ENCODE measurements at regions not wholly inside any gene's neighbourhood (a gene's known extent, or its start where the extent isn't known, plus 50 kb on each side); places are given as distances from the start of the nearest gene placed in this dataset.

- DNase-seq (ENCODE audit: low read depth): no peak
Measured at GRCh38 chr18:42137693-42138375, 182.8 kb downstream of the PIK3C3 start.

DNA sequence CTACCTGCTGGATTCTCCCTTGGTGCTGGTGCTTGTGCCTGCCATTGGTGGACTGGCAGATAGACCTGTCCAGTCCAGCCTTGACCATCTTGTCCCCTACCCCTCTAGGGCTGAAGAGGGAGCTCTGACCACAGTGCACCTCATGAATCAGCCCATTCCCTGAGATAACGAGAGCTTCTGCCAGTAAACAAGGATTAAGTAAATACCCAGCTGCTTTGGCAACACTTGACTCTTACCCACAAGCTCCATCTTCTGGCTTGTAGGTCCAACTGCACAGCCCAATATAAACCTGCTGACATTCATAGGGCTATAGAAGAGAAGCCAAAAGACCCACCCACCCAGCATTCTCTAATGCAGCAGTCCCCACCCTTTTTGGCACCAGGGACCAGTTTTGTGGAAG is 186.4 kb downstream of the PIK3C3 start:
- DNase-seq (ENCODE audit: low read depth): no peak

DNA sequence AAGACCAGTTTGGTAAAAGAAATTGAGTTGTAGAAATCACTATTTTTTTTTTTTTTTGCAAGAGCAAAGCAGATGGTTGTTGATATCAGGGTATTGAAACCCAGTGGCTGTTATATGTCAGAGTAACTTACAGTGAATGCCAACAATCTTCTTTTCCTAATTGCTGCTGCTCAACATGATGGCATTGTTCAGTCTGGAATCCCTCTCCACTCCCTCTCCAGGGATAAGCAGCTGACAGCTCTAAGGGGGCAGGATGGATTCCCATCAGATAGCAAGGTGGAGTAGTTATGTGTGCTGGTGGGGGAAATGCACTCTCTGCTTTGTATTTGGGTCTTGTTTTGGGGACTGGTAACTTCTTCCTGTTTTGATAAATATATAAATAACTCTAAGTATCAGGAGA is 200.0 kb downstream of the PIK3C3 start:
- DNase-seq (ENCODE audit: low read depth): no peak

- peak; percentile 2 for DNase-seq (ENCODE audit: low read depth)
Measured at GRCh38 chr18:42156281-42156680, 201.2 kb downstream of the PIK3C3 start.

GRCh38 chr18:42157420-42157819 is 202.4 kb downstream of the PIK3C3 start:
- no peak for DNase-seq (ENCODE audit: low read depth)

GRCh38 chr18:42157878-42158277 is 202.8 kb downstream of the PIK3C3 start:
- no peak for DNase-seq (ENCODE audit: low read depth)

- no peak for DNase-seq (ENCODE audit: low read depth)
Measured at GRCh38 chr18:42159146-42159545, 204.1 kb downstream of the PIK3C3 start.

DNA sequence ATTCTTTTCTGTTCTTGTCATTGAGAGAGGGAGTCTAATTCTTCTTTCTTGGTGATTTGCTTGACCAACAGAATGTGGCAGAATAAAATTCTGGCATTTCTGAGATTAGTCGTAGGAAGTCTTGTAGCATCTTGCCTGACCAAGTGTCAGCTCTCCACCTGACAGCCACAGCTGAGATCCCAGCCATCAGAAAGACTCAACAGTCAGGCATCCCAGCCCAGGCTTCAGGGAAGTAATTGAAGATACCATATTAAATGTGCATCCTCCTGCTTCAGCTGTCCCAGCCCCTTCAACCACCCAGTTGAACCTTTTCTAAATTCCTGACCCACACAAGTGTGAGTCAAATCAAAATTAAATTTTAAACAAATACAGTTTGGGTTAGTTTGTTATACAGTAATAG is 208.3 kb downstream of the PIK3C3 start:
- DNase-seq (ENCODE audit: low read depth): no peak

DNA sequence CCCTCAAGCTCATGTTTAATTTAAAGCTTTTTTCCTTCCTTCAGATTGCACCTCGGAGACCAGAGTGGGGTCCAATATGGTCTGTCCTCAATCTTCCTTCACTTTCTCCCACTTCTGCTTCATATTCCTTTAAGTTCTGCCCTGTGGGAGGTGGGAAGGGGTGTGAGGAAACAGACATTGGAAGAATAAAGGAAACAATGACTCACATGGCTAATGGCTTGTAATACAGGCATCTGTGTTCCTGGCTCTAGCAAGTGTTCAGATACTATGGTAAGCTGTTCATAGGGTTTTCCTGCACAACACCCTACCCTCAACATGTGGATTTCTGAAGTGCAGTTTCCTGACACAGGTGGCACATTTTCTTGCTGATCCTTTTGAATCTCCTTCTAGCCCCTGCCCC is 209.5 kb downstream of the PIK3C3 start:
- DNase-seq (ENCODE audit: low read depth): no peak

DNA sequence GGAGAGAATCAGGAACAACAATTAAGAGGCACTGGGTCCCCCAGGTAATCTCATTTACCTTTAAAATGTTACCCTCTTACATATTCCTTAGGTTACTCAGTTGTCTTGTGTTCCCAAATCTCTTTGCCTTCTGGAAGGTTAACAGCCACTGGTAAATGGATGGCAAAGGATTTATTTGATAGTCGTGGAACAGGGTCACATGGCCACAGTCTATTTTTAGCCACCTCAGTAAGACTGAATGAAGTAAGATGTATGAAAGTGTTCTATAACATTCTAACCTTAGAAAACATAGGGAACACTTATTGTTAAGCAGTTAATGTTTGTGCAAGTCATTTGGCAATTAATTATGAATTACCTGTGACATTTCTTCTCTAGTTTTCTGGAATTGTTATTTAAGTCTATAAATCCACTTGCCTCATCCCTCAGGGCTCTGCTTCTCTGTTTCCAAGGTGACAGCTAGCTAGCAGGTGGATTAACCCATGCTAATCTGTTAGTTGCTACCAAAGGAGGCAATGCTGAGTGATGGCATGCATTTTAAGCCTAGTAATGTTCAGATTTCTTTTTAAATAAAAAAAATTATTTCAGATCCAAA is 211.0 kb downstream of the PIK3C3 start:
- DNase-seq (ENCODE audit: low read depth): no peak

DNA sequence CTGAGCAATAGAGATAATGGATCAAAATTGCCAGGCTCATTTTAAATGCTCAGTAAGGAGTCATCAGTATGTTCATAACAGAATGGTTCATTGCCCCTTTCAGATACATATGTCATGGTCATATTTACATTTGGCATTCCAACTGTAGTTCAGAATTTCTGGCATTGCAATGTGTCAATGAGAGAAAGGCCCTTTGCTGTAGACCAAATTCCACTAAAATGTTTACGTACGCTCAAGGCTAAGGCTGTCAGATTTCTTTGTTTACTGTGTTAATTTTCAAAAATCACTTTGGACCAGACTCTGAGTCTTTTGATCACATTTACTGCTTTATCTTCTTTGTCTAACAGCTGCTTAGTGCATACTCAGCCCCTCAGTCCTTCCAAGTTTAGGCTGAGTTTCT is 213.5 kb downstream of the PIK3C3 start:
- no peak for DNase-seq (ENCODE audit: low read depth)

DNA sequence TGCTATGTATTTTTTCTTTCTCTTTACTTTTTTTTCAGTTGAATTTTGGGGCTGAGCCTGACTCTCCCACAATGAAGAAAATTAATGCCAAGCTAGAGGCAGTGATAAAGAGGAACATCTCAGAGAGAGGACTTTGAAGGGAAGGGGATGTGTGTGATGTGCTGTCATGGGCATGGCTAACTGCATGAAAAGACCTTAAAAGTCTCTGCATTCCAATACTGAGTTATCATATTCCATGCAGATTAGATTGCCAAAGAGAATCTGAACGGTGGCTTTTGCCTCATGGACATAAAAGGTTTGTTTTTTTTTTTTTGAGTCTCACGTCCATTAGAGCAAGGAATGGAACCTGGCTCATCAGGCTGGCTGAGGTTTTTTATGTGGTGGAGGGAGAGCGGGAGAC is 213.9 kb downstream of the PIK3C3 start:
- DNase-seq (ENCODE audit: low read depth): no peak

DNA sequence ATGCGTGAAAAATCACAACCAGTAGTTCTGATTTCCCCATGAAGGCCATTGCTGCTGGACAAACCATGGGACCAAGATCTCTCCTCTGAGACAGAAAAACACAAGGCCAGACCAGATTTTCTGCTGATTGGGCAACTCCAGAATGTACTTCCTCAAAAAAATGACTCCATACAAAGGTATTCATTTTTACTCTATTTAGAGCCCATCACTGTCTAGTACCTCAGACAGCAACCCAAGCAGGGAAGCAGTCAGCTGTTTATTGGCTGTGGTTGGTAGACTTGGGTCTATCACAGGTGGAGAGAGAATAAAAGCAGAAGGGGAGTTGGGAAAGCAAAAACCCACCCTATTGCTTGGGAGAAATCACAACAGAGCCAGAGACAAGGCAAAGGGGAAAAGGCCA is 219.9 kb downstream of the PIK3C3 start:
- peak; percentile 29 for DNase-seq (ENCODE audit: low read depth)

DNA sequence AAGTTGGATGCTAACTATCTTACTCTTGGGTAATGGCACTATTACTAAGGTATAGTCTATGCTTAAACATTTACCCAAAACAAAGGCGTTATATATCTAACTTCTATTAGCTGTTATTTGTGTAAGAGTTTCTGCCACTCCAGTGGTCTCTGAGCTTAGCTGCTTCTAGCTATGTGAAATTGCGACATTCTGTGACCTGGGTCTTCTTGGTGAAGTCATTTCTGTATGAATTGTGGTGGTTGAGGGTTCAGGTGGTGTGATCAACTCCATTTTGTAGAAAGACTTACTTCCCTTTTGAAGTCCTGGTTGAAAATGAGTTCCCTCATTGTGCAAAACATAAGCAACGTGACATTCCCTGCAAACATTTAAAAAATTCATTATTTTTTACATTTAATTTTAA is 221.6 kb downstream of the PIK3C3 start:
- DNase-seq (ENCODE audit: low read depth): no peak

GRCh38 chr18:42177390-42177789 is 222.4 kb downstream of the PIK3C3 start:
- no peak for DNase-seq (ENCODE audit: low read depth)

- no peak for DNase-seq (ENCODE audit: low read depth)
Measured at GRCh38 chr18:42178376-42179080, 223.5 kb downstream of the PIK3C3 start.

DNA sequence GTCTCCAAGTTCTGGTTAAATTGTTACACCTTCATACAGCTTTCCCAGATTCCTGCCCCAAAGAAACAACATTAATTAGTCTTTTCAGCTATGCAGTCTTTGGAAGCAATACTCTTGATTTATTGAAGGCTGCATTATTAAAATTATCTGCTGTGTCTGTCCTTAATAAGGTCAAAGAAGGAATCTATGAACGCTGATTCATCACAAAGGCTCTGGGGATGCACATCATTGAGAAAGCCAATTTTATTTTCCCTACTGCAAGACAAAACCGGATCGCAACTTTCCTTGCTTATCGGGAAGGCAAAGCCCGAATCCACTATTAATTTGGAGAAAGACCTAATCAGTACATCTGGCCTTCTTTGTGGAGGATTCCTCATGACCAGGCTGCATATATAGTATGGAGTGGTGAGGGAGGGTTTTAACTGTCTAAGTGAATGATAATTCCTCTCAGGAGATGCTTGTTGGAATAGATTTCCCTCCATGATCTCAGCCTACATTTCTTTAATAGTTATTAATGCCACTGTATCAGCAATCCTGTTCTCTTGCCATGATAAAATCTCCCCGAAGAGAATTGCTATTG is 224.6 kb downstream of the PIK3C3 start:
- DNase-seq (ENCODE audit: low read depth): no peak

DNA sequence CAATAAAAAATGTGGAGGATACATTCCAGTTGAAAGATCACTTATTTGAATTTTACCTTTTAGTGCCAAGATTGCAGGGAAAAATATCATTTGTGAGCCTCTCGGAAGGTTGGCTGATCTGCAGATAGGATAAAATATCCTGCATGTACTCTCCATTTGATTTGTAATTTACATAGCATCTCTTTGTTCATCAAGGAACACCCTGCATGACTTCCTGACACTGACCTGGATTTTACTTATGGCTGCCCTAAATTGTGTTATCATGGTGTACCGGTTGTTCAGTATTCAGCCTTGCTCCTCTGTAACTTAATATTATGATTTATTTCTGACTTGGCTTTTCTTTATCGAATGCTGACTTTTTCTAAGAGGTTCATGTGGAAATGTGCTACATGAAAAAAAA is 226.4 kb downstream of the PIK3C3 start:
- DNase-seq (ENCODE audit: low read depth): no peak

DNA sequence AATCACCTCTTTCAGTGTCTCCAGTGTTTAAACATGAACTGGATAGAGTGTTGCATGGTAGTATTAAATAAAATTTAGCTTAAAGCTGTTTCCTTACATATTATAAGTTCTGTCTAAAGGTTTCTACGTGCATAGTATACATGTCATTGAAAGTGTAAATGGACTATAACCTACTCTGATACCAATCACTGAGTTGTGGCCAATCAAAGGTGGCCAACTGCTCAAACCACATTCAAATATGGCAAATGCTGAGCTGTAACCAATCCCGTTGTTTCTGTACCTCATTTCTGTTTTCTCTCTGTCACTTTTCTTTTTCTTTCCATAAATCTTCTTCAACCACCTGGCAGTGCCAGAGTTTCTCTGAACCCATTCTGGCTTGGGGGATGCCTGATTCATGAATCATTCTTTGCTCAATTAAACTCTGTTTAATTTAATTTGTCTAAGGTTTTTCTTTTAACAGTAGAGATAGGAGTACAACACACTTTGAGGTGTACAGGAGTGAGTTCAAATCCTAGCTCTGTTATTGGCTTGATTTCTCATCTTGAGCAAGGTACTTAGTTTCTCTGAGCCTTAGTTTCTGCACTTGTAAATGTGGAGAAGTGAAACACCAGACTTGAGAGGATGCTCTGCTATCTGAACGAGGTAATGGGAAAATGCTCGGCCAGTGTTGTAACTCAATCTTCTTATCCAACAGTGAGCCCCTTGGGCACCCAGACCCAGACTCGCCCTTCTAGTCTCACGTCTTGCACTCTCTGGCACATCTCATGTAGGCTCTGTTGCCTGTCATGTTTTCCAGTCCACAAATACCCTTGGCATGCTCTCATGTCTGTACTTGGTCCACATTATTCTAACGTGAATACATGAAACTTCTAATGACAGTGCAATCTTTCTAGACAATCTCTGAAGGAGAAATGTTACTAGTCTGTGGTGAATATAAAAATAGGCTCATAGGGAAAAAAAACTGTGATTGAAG is 228.0 kb downstream of the PIK3C3 start:
- peak; percentile 35 for DNase-seq (ENCODE audit: low read depth)

DNA sequence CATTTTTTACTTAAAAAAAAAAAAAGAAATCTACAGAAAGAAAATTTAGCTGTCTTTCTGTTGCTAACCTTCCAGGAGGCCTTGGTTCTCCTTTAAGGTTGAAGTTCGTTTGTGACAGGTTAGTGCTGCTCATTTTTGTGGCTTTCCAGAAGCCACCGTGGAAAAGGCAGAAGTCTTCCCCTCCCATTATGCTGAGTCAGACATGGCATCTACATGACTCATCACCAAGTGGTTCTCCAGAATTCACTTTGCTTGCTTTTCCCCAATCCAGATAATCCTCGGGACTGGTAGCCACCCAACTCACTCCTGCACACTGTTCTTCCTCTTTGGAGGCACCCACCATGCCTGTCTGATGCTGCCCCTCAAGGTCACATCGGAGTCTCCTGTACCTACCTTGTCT is 228.7 kb downstream of the PIK3C3 start:
- DNase-seq (ENCODE audit: low read depth): peak; percentile 81

DNA sequence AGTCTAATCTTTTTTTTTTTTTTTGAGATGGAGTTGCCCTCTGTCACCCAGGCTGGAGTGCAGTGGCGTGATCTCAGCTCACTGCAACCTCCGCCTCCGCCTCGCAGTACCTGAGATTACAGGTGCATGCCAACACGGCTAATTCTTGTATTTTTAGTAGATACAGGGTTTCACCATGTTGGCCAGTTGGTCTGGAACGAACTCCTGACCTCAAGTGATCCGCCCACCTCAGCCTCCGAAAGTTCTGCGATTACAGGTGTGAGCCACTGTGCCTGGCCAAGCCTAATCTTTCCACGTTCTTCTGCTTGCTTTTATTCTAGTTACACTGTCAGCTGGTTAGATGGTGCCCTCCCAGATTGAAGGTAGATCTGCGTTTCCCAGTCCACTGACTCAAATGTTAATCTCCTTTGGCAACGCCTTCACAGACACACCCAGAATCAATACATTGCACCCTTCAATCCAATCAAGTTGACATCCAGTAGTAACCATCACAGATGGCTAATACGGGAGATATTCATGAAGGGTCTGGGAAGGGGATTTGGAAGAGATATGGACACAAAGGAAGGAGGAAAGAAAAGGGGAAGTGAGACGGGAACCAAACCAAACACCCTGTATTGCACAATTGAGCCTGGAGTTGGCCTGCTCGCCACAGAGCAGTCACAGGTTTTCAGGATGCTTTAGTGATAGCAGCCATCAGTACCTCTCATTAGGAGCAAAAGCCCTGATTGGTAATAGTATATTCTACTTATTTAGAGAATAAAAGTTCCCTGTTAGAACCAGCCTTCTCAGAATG is 229.8 kb downstream of the PIK3C3 start:
- no peak for DNase-seq (ENCODE audit: low read depth)
